H7 (cell line): ENCODE measurements at regions not wholly inside any gene's neighbourhood (a gene's known extent, or its start where the extent isn't known, plus 50 kb on each side); places are given as distances from the start of the nearest gene placed in this dataset.
"Not testable (repeated sequence)": the region's sequence is repeated elsewhere in the genome, so short reads cannot be mapped to it uniquely, and the experiment has no call there.

ENCODE experiments used
- DNase-seq: peaks from one replicate; pipeline ENCODE4 v3.0.0; 2012
- H3K27me3 ChIP-seq: 2 replicates; pipeline ENCODE4 v1.6.0; 2011; ENCODE audit warnings: mild to moderate bottlenecking, low read length; ENCODE audit not compliant: control insufficient read depth, insufficient read depth
- H3K36me3 ChIP-seq: replicated peaks from 2 replicates; pipeline ENCODE4 v1.5.1; 2011; ENCODE audit warnings: low read length; ENCODE audit not compliant: control insufficient read depth, insufficient read depth
- H3K4me3 ChIP-seq: 2 replicates; pipeline ENCODE4 v1.5.1; 2011; ENCODE audit warnings: low read depth, mild to moderate bottlenecking, control low read depth, low read length, moderate library complexity; ENCODE audit not compliant: insufficient read depth

DNA sequence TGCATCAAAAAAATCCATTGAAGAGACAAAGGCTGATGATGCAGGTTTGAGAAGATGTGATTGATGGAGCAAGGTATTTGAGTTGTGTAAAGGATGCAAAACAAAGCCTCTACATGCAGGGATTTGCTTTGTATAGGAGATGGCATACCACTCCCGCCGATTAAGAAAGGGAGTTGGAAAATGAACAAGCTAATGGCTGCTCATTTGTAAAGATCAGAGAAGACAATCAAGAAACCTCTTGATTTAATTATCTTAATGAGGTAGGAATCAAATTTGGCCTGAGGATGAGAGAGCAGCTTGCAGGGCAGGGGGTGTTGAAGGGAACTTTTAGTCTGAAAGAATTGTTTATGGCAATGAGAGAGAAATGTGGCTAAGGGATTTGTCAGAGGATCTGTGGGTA, 448.2 kb upstream of the ADGRB3 start:
- peak; percentile 8 for DNase-seq
- Histone ChIP-seq H3K4me3 (no peak overlapping the region), H3K27me3 (peaks cover 29% of the 10 kb centered on the region), H3K36me3 (no peaks in the 10 kb centered on the region)

DNA sequence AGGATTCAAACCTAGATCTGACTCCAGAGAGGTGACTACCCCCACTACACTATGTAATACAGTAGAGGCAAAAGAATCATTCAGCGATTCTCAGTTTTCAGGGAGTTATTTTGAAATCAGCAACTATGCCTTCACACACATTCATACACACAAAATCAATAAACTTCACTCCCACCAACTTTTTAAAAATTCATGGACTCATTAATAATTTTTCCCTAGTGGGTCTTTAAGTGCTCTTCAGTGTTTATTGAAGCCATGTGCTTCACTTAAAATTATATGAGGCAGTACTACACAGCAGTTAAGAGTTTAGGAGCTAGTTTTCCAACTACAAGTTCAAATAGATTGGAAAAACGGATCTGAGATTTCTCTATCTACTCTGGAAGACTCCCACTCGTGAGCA, 452.7 kb upstream of the ADGRB3 start:
- peaks cover 62% of the 10 kb centered on the region for H3K27me3 ChIP-seq

DNA sequence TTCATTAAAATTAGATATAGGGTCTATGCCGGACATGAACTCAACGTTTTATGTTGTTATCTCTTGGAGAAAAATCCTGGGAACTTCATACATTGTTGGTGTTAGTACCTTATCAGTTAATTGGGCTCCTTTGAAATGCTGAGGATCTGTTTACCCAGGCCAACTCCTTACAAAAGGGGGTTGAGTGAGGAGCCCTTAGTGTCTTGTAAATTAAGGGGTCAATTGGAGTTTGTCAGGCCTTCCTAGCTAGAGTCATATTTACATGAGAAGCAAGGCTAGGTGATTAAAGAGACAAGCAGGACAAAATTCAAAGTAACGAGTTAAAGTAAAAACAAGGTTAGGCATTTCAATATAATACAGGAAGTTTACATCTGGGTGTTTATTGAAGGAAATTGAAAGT, 454.1 kb upstream of the ADGRB3 start:
- not testable (repeated sequence) for H3K36me3 ChIP-seq, H3K4me3 ChIP-seq
- DNase-seq = peak; percentile 16
- H3K27me3 ChIP-seq = peaks cover 62% of the 10 kb centered on the region

More for the DNA sequence above, 452.7 kb upstream of the ADGRB3 start:
- Histone ChIP-seq H3K36me3 (no peaks in the 10 kb centered on the region), H3K4me3 (no peak overlapping the region)
- no peak for DNase-seq

DNA sequence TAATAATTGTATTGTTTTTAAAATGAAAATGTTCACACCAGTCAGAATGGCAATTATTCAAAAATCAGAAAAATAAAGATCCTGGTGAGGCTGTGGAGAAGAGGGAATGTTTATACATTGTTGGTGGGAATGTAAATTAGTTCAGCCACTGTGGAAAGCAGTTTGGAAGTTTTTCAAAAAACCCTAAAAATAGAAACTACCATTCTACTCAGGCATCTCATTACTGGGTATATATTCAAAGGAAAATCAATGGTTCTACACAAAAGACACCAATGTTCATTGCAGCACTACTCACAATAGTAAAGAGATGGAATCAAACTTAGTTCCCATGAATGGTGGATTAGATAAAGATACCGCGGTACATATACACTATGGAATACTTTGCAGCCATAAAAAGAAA, 461.5 kb upstream of the ADGRB3 start:
- Histone ChIP-seq H3K36me3 (no peaks in the 10 kb centered on the region), H3K27me3 (peaks cover 12% of the 10 kb centered on the region), H3K4me3 (no peak overlapping the region)
- DNase-seq = no peak

DNA sequence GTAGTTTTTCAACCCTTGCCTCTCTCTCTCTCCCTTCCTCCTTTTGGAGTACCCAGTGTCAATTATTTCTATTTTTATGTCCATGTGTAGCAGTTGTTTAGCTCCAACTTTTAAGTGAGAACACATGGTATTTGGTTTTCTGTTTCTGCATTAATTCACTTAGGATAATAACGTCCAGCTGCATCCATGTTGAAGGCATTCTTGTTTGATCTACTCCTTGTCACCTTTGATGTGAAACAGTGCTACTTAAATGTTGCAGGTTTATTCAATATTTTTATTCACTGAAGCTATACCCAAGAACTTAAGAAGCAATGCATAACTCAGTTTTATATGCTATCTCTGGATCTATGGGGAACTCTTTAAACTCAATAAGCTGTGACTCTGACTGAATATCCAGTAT, 465.2 kb upstream of the ADGRB3 start:
- Histone ChIP-seq H3K27me3 (peaks cover 2% of the 10 kb centered on the region; the same call in 1 of the 2 replicates), H3K36me3 (no peaks in the 10 kb centered on the region), H3K4me3 (no peak overlapping the region)
- no peak for DNase-seq

DNA sequence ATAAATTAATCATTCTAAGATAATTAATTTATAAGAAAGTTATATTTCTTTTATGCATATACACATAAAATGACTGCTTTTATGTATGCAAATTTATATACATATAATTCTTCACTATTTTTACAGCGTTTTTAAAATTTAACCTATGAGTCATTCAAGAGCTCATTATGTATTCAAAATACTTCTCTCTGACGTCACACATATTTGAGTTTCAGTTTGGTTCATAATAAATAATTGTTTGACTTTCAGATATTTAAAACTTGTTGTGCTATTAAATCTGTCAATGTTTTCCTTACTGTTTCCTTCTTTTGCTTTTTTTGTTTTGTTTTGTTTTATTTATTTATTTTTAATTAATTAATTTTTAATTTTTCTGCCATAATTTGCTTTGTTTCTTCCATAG, 467.5 kb upstream of the ADGRB3 start:
- Histone ChIP-seq H3K4me3 (no peak overlapping the region), H3K36me3 (no peaks in the 10 kb centered on the region)

DNA sequence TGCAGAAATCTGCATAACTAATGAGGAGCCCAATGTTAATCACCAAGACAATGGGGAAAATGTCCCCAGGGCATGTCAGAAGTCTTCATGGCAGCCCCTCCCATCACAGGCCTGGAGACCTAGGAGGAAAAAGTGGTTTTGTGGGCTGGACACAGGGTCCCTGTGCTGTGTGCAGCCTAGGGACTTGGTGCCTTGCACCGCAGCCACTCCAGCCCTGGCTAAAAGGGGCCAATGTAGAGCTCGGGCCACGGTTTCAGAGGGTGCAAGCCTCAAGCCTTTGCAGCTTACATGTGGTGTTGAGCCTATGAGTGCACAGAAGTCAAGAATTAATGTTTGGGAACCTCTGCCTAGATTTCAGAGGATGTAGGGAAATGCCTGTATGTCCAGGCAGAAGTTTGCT, 474.3 kb upstream of the ADGRB3 start:
- not testable (repeated sequence) for H3K36me3 ChIP-seq, H3K4me3 ChIP-seq, H3K27me3 ChIP-seq, DNase-seq

More for the DNA sequence above, 467.5 kb upstream of the ADGRB3 start:
- no peak for DNase-seq
- no peaks in the 10 kb centered on the region for H3K27me3 ChIP-seq

DNA sequence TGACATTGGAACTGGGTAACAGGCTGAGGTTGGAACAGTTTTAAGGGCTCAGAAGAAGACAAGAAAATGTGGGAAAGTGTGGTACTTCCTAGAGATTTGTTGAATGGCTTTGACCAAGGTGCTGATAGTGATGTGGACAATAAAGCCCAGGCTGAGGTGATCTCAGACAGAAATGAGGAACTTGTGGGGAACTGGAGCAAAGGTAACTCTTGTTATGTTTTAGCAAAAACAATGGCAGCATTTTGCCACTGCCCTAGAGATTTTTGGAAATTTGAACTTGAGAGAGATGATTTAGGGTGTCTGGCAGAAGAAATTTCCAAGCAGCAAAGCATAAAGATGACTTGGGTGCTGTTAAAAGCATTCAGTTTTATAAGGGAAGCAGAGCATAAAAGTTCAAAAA, 474.7 kb upstream of the ADGRB3 start:
- DNase-seq = no peak
- H3K4me3 ChIP-seq = no peak overlapping the region
- no peaks in the 10 kb centered on the region for H3K27me3 ChIP-seq
- H3K36me3 ChIP-seq = no peaks in the 10 kb centered on the region

DNA sequence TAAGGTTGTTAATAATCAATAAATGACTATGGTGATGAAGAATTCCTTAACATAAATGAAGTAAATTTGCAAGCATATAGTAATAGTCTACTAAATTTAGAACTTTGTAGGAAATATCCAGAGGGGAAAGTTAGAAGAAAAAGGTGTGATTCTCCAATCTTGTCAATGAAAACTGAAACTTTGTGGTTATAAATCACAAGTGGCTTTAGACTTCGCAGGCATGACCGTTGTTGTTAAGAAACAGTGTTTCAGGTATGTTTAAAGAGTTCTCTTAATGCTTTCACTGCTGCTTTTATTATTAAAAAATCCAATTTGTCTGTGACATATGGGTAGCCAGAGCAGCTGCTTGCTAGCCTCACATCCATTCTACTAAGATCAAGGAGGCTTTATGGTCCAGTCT, 475.6 kb upstream of the ADGRB3 start:
- H3K36me3 ChIP-seq = no peaks in the 10 kb centered on the region
- H3K4me3 ChIP-seq = no peak overlapping the region
- DNase-seq = no peak
- H3K27me3 ChIP-seq = no peaks in the 10 kb centered on the region

DNA sequence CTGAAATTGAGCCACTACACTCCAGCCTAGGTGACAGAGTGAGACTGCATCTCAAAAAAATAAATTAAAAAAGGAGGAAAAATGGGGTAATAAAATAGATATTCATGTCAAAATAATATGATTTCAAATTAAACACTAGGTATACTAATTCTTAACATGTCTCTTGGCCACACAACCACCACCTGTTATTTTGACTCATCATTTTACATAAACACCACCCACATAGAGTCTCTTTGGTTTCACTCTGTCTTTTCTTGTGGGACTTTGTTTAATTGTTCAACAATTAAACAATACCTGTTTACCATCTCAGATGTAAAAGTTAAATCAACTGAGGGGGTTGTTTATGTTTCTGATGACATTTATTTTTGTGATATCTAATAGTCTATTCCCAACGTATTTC, 476.8 kb upstream of the ADGRB3 start:
- Histone ChIP-seq H3K4me3 (no peak overlapping the region), H3K36me3 (no peaks in the 10 kb centered on the region), H3K27me3 (no peaks in the 10 kb centered on the region)
- no peak for DNase-seq

DNA sequence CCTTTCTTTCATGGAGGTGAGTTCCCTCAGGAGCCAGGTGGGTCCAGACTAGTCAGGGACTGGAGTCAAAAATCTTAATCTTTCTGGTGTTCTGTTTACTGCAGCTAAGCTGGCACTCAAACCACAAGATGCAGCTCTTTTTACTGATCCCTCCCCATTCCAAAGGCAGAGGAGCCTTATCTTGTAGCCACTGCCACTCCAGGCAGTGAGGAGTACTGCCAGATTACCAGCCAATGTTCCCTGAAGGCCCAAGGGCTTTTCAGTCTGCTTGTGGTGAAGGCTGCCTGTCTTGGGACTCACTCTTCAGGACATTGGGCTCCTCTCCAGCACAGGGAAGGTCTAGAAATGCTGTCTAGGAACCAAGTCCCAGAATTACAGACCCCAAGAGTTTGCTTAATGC, 490.4 kb upstream of the ADGRB3 start:
- Histone ChIP-seq H3K27me3 (no peaks in the 10 kb centered on the region), H3K36me3 (no peaks in the 10 kb centered on the region), H3K4me3 (no peak overlapping the region)
- no peak for DNase-seq

DNA sequence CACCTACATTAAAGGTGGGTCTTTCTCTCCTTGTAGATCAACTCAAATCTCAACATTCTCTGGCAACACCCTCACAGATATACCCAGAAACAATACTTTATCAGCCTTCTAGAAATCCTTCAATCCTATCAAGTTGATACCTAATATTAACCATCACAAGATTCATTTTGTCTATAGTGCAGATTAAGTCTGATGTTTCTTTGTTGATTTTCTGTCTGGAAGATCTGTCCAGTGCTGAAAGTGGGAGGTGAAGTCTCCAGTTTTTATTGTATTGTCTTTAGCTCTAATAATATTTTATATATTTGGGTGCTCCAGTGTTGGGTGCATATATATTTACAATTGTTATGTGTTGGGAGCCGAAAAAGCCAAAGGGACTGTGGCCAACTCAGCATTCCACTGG, 493.9 kb upstream of the ADGRB3 start:
- Histone ChIP-seq H3K36me3 (no peaks in the 10 kb centered on the region), H3K27me3 (no peaks in the 10 kb centered on the region), H3K4me3 (no peak overlapping the region)
- no peak for DNase-seq

DNA sequence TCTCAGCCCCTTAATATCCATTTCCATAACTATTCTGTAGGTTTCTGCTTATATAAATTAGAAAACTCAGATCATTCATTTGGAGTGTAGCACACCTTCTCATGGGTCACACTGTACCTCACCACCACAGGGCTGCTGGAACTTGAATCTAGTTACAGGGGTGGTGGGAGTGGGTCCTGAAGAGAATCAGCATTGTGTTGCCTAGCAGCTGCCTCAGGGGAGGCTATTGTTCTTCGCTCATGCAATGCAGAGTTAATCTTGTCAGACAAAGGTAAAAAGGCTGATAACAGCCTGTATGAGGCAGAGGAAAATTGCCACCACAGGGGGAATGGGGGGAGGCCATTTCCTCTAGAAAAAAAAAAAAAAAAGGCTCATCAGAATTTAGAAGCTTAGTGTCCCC, 496.0 kb upstream of the ADGRB3 start:
- Histone ChIP-seq H3K4me3 (no peak overlapping the region), H3K27me3 (no peaks in the 10 kb centered on the region), H3K36me3 (no peaks in the 10 kb centered on the region)
- peak; percentile 13 for DNase-seq

DNA sequence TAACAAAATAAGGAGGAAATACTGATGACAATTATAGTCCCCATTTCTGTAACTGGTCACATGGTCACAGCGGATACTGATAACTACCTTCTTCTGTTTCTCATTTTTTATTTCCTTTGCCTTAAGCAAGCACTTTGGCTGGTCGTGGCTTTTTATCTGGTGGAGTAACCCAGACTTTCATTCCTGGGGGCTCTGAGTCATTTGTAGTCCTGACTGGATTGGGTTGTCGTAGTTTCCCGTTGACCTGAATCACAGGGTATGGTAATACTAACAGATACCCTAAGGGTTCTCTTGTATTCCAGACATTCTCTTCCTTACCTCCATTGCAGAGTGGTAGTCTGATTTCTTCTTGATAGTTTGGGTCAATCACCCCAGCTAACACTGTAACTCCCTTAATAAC, 500.3 kb upstream of the ADGRB3 start:
- no peak for DNase-seq
- H3K36me3 ChIP-seq = no peaks in the 10 kb centered on the region
- no peaks in the 10 kb centered on the region for H3K27me3 ChIP-seq
- H3K4me3 ChIP-seq = no peak overlapping the region

DNA sequence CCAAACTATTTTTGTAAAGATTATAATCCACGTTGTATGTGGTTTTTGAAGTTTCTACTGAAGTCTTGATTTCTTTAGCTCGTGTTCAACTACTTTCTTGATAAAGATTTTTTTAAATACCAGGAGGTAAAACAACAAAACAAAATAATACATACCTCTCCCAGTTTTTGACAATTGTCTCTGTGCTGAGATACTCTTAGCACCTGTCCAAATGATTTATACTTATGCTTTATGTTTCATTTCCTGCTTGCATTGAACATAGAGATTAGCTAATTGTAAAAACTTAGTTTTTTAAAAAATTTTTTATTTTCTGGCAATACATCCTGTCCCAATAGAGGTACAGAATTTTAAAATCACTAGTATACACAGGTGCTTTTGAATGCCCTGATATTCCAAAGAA, 506.9 kb upstream of the ADGRB3 start:
- Histone ChIP-seq H3K27me3 (no peaks in the 10 kb centered on the region), H3K4me3 (no peak overlapping the region), H3K36me3 (no peaks in the 10 kb centered on the region)
- DNase-seq = no peak

DNA sequence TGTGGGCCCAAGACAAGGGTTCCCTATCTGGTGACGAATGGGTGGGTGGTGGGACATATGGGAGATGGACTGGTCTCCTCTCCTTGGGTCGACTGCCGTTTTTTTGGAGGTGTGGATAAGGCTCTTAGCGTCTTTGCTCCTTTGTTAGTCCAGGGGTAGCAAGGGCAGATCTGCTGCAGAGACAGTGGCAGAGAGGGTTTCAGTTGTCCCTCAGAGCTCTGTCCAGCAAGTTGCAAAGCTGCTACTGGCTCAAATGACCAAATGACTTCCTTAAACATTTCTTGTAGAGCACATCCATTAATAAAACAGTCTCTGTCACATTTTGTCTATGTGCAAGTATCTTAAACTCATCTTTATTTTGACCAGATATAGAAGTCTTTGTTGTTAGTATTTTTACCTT, 508.0 kb upstream of the ADGRB3 start:
- no peaks in the 10 kb centered on the region for H3K36me3 ChIP-seq
- no peaks in the 10 kb centered on the region for H3K27me3 ChIP-seq
- H3K4me3 ChIP-seq = no peak overlapping the region
- DNase-seq = no peak
